Endothelial cell (in vitro differentiated cells): ENCODE measurements at regions not wholly inside any gene's neighbourhood (a gene's known extent, or its start where the extent isn't known, plus 50 kb on each side); places are given as distances from the start of the nearest gene placed in this dataset.

Experiments
- DNase-seq: peaks from one replicate; pipeline ENCODE4 v3.0.0; 2021; ENCODE audit warnings: low spot score
- H3K27ac Mint-ChIP-seq: one replicate; pipeline ENCODE4 v1.8.0; 2021; ENCODE audit warnings: mixed read lengths, inconsistent platforms; ENCODE audit not compliant: unreplicated experiment
- H3K27me3 Mint-ChIP-seq: one replicate; pipeline ENCODE4 v1.8.0; 2021; ENCODE audit warnings: mild to moderate bottlenecking, moderate library complexity, mixed read lengths, inconsistent platforms; ENCODE audit not compliant: unreplicated experiment
- H3K36me3 Mint-ChIP-seq: one replicate; pipeline ENCODE4 v1.8.0; 2021; ENCODE audit warnings: mild to moderate bottlenecking, low read depth, mixed read lengths, inconsistent platforms; ENCODE audit not compliant: unreplicated experiment
- H3K4me1 Mint-ChIP-seq: one replicate; pipeline ENCODE4 v1.8.0; 2021; ENCODE audit warnings: mild to moderate bottlenecking, mixed read lengths, inconsistent platforms; ENCODE audit not compliant: unreplicated experiment
- H3K4me3 Mint-ChIP-seq: one replicate; pipeline ENCODE4 v1.8.0; 2021; ENCODE audit warnings: mild to moderate bottlenecking, mixed read lengths, inconsistent platforms; ENCODE audit not compliant: unreplicated experiment
- H3K9me3 Mint-ChIP-seq: one replicate; pipeline ENCODE4 v1.8.0; 2021; ENCODE audit warnings: mixed read lengths, inconsistent platforms; ENCODE audit not compliant: unreplicated experiment
- CTCF ChIP-seq: fragments of 200-600 bp; sonication (generic); IDR thresholded peaks from one replicate; pipeline ENCODE4 v1.5.0; 2021; ENCODE audit warnings: antibody characterized with exemption; ENCODE audit not compliant: unreplicated experiment

GRCh38 chr5:40361378-40361777 is 318.3 kb upstream of the PTGER4 start:
- H3K27ac Mint-ChIP-seq, result no peak overlapping the region
- no peaks in the 10 kb centered on the region for H3K27me3 Mint-ChIP-seq
- no peaks in the 10 kb centered on the region for H3K36me3 Mint-ChIP-seq
- no peaks in the 10 kb centered on the region for H3K9me3 Mint-ChIP-seq
- H3K4me3 Mint-ChIP-seq, result no peak overlapping the region
- DNase-seq, result no peak
- H3K4me1 Mint-ChIP-seq, result no peaks in the 10 kb centered on the region
- no peak for TF ChIP-seq CTCF

- no peaks in the 10 kb centered on the region for H3K36me3 Mint-ChIP-seq
- no peak overlapping the region for H3K27ac Mint-ChIP-seq
- H3K9me3 Mint-ChIP-seq, result no peaks in the 10 kb centered on the region
- no peaks in the 10 kb centered on the region for H3K27me3 Mint-ChIP-seq
- H3K4me1 Mint-ChIP-seq, result no peaks in the 10 kb centered on the region
- DNase-seq, result no peak
- no peak overlapping the region for H3K4me3 Mint-ChIP-seq
- TF ChIP-seq CTCF, result no peak
These were observed 319.0 kb upstream of the PTGER4 start for GRCh38 chr5:40360685-40361084.

GRCh38 chr5:40359832-40360231 is 319.9 kb upstream of the PTGER4 start:
- no peak for TF ChIP-seq CTCF
- no peaks in the 10 kb centered on the region for H3K36me3 Mint-ChIP-seq
- no peak for DNase-seq
- no peaks in the 10 kb centered on the region for H3K27me3 Mint-ChIP-seq
- no peak overlapping the region for H3K27ac Mint-ChIP-seq
- no peak overlapping the region for H3K4me3 Mint-ChIP-seq
- no peaks in the 10 kb centered on the region for H3K4me1 Mint-ChIP-seq
- no peaks in the 10 kb centered on the region for H3K9me3 Mint-ChIP-seq

- H3K4me3 Mint-ChIP-seq, result no peak overlapping the region
- no peaks in the 10 kb centered on the region for H3K36me3 Mint-ChIP-seq
- no peaks in the 10 kb centered on the region for H3K27me3 Mint-ChIP-seq
- H3K9me3 Mint-ChIP-seq, result no peaks in the 10 kb centered on the region
- no peak for DNase-seq
- no peak overlapping the region for H3K27ac Mint-ChIP-seq
- no peak for TF ChIP-seq CTCF
- H3K4me1 Mint-ChIP-seq, result no peaks in the 10 kb centered on the region
These were observed 320.6 kb upstream of the PTGER4 start for GRCh38 chr5:40359093-40359492.

- no peaks in the 10 kb centered on the region for H3K36me3 Mint-ChIP-seq
- no peaks in the 10 kb centered on the region for H3K9me3 Mint-ChIP-seq
- DNase-seq, result no peak
- TF ChIP-seq CTCF, result no peak
- H3K4me1 Mint-ChIP-seq, result no peaks in the 10 kb centered on the region
- no peak overlapping the region for H3K27ac Mint-ChIP-seq
- no peak overlapping the region for H3K4me3 Mint-ChIP-seq
- H3K27me3 Mint-ChIP-seq, result no peaks in the 10 kb centered on the region
These were observed 323.5 kb upstream of the PTGER4 start for GRCh38 chr5:40356248-40356647.
